BE2C (cell line): ENCODE measurements at regions not wholly inside any gene's neighbourhood (a gene's known extent, or its start where the extent isn't known, plus 50 kb on each side); places are given as distances from the start of the nearest gene placed in this dataset.

Experiments
- DNase-seq: peaks from one replicate; pipeline ENCODE4 v3.0.0-alpha.2; 2020
- H3K27me3 ChIP-seq: fragments of 250-450 bp; sonication (Bioruptor Pico); 2 replicates; pipeline ENCODE4 v1.5.1; 2020; ENCODE audit warnings: mild to moderate bottlenecking
- H3K36me3 ChIP-seq: fragments of 250-450 bp; sonication (Bioruptor Pico); 2 replicates; pipeline ENCODE4 v1.5.1; 2020; ENCODE audit warnings: mild to moderate bottlenecking
- H3K4me1 ChIP-seq: fragments of 250-450 bp; sonication (Bioruptor Pico); 2 replicates; pipeline ENCODE4 v1.5.1; 2020
- H3K4me3 ChIP-seq: 2 replicates; pipeline ENCODE4 v1.5.1; 2011; ENCODE audit warnings: low read depth, low read length
- H3K9me3 ChIP-seq: fragments of 250-450 bp; sonication (Bioruptor Pico); 2 replicates; pipeline ENCODE4 v1.5.1; 2020
- TF ChIP-seq, protein P1 (sequence below): IDR thresholded peaks from 2 replicates; pipeline ENCODE4 v1.5.1; 2012; ENCODE audit warnings: mild to moderate bottlenecking, low read depth, low read length

DNA sequence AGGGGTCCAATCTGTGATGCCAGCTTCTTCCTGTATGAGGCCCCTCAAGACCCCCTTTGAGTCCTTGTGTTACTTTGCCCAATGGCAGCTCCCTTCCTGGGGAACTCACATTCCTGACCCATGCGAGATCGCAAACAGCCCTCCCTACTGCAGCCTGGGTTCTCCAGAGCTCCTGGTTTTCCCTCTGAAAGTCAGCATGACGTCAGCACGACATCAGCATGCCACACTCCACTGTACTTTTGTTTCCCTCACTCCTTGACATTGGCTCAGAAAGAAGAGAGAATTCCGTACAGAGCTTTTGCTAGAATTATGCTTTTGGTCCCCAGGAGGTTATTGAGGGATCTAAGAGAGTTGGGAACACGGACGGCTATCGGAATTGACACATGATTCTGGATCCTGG lies 168.1 kb upstream of the PIRT start:
- Histone ChIP-seq H3K4me1 (no peaks in the 10 kb centered on the region), H3K36me3 (no peaks in the 10 kb centered on the region), H3K9me3 (no peaks in the 10 kb centered on the region), H3K27me3 (no peaks in the 10 kb centered on the region), H3K4me3 (no peak overlapping the region)
- TF ChIP-seq, protein P1, sequence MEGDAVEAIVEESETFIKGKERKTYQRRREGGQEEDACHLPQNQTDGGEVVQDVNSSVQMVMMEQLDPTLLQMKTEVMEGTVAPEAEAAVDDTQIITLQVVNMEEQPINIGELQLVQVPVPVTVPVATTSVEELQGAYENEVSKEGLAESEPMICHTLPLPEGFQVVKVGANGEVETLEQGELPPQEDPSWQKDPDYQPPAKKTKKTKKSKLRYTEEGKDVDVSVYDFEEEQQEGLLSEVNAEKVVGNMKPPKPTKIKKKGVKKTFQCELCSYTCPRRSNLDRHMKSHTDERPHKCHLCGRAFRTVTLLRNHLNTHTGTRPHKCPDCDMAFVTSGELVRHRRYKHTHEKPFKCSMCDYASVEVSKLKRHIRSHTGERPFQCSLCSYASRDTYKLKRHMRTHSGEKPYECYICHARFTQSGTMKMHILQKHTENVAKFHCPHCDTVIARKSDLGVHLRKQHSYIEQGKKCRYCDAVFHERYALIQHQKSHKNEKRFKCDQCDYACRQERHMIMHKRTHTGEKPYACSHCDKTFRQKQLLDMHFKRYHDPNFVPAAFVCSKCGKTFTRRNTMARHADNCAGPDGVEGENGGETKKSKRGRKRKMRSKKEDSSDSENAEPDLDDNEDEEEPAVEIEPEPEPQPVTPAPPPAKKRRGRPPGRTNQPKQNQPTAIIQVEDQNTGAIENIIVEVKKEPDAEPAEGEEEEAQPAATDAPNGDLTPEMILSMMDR, result no peak
- no peak for DNase-seq

DNA sequence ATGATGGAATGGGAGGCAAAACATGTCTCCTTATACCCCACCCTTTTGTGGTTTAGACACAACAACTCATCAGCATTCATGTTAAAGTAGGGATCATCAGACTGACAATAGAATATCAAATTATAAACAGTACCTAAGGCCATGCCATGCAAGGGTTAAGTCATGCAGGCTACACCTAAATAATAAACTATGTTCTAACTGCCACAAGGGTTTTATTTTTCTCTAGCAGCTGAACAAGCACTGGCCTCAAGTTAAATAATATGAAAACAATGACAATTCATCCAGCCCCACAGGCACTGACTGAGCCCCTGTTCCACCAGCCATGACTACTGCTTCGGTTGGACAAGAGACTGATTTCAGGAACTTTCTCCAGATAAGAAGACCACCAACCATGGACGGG lies 164.5 kb upstream of the PIRT start:
- Histone ChIP-seq H3K9me3 (no peaks in the 10 kb centered on the region), H3K4me1 (no peaks in the 10 kb centered on the region), H3K27me3 (no peaks in the 10 kb centered on the region), H3K36me3 (no peaks in the 10 kb centered on the region), H3K4me3 (no peak overlapping the region)
- no peak for DNase-seq
- TF ChIP-seq, protein P1, result no peak

DNA sequence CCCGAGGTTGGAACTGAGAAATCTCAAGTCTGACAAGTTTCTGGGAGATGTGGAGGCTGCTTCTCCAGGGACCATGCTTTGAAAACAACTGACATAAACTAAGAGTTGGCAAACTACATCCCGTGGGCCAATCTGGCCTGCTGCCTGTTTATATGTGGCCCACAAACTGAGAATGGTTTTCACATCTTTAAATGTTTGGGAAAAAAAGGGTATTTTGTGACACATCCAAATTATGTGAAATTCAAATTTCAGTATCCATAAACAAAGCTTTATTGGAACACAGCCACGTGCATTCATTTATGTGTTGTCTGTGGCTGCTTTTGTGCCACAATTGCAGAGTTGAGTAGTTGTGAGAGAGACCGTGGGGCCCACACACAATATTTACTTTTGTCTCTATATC lies 163.8 kb upstream of the PIRT start:
- no peak for DNase-seq
- TF ChIP-seq, protein P1, result no peak

DNA sequence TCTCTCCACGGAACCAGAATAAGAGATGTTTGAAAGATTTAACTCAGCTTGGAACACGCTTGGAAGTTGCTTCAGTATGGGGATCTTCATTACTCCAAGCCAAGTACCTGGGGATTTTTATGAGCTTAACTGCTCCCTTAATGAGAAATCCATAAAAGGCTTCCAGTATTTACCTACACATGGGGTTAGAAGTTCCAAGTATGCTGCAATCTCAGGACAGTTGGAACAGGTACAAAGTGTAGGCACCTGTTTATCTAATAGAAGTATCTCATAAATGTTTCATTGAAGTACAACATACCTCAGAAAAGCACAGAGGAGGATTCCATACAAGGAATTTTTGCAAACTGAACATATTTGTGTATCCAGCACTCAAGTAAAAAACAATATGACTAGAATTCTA lies 161.6 kb upstream of the PIRT start:
- Histone ChIP-seq H3K9me3 (no peaks in the 10 kb centered on the region), H3K4me1 (no peaks in the 10 kb centered on the region), H3K27me3 (no peaks in the 10 kb centered on the region), H3K4me3 (no peak overlapping the region), H3K36me3 (no peaks in the 10 kb centered on the region)
- TF ChIP-seq, protein P1, result no peak
- no peak for DNase-seq

More for the DNA sequence above, 163.8 kb upstream of the PIRT start:
- Histone ChIP-seq H3K4me3 (no peak overlapping the region), H3K4me1 (no peaks in the 10 kb centered on the region), H3K9me3 (no peaks in the 10 kb centered on the region), H3K27me3 (no peaks in the 10 kb centered on the region), H3K36me3 (no peaks in the 10 kb centered on the region)

DNA sequence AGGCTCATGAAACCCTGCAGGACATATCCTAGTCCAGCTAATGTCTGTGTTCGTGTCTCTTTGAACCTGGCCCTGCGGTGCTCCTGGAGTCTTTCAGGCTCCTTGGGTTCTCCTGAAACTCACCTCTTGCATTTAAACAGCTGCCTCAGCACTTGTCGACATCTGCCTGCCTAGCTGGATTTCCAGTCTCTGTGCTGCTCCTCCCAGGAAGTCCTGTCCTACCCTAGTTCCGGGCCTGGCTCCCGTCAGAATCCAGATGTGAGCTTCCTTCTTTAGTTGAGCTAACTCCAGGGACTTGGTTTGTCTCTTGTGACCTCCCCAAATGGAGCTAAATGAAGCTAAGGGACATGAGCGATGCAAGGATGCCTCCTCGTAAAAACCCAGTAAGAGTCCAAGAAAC lies 155.2 kb upstream of the PIRT start:
- no peaks in the 10 kb centered on the region for H3K27me3 ChIP-seq
- no peaks in the 10 kb centered on the region for H3K4me1 ChIP-seq
- H3K9me3 ChIP-seq, result no peaks in the 10 kb centered on the region
- no peak overlapping the region for H3K4me3 ChIP-seq
- no peak for DNase-seq
- TF ChIP-seq, protein P1, result no peak
- H3K36me3 ChIP-seq, result no peaks in the 10 kb centered on the region

DNA sequence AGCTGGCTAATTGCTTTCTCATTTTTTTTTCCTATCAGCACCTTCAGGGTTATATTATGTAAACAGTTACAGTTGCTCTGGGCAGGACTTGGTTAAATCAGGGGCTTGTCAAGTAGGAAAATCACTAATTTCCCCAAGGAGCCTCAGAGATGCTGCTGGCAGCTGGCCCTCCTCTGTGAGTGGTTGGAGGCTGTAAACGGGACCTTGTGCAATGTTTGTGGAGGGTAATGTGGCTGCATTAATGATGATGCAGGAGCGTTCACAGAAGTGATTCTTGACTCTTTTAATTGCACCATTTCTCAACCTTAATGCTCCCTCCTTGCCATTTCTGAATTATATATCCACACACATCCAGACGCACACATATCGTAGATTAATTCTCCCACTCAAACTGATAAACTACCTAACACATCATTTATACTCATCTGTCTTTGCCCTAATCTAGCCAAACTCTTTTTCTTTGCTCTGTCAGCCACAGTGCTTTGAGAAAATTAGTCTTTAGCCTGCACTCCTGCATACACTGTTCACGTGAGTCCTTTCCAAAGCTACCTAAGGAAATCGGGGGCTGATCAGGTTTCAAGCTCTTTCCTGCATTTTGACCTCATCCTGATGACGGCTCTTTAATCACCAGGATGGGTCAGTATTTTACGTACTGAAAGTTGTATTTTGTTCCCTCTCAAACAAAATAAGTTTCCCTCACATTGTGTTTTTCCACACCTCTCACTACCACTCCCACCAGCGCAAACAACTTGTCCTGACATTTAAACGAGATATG lies 154.4 kb upstream of the PIRT start:
- no peaks in the 10 kb centered on the region for H3K9me3 ChIP-seq
- no peaks in the 10 kb centered on the region for H3K36me3 ChIP-seq
- H3K4me3 ChIP-seq, result no peak overlapping the region
- DNase-seq, result no peak
- TF ChIP-seq, protein P1, result no peak
- no peaks in the 10 kb centered on the region for H3K4me1 ChIP-seq
- no peaks in the 10 kb centered on the region for H3K27me3 ChIP-seq
